SU-DHL-6 (cell line): ENCODE measurements at regions not wholly inside any gene's neighbourhood (a gene's known extent, or its start where the extent isn't known, plus 50 kb on each side); places are given as distances from the start of the nearest gene placed in this dataset.
A peak's percentile ranks its signal among the peaks of the same experiment; 100 is the strongest.

Experiments used
- H2AFZ ChIP-seq: fragments of 200-600 bp; sonication (generic); 2 replicates; pipeline ENCODE4 v1.6.1; 2014; ENCODE audit warnings: low read depth, mild to moderate bottlenecking, moderate library complexity, mixed read lengths, antibody characterized with exemption, low read length; ENCODE audit not compliant: severe bottlenecking
- H3F3A ChIP-seq: fragments of 200-600 bp; shearing (Covaris generic); 2 replicates; pipeline ENCODE4 v1.6.0; 2016; ENCODE audit warnings: antibody characterized with exemption, mild to moderate bottlenecking; ENCODE audit not compliant: insufficient read depth
- H3K27ac ChIP-seq: fragments of 200-600 bp; sonication (generic); 2 replicates; pipeline ENCODE4 v1.5.1; 2016; ENCODE audit warnings: low read depth, mild to moderate bottlenecking, low read length, moderate library complexity, mixed read lengths
- H3K27me3 ChIP-seq: fragments of 200-600 bp; sonication (generic), shearing (Covaris generic); 2 replicates; pipeline ENCODE4 v1.6.0; 2014; ENCODE audit warnings: mild to moderate bottlenecking, low read length
- H3K36me3 ChIP-seq: fragments of 200-600 bp; sonication (generic); 2 replicates; pipeline ENCODE4 v1.6.1; 2014; ENCODE audit warnings: mild to moderate bottlenecking, low read length, mixed read lengths
- H3K4me2 ChIP-seq: fragments of 300-600, 200-600 bp; shearing (Covaris generic), sonication (generic); 2 replicates; pipeline ENCODE4 v1.6.0; 2014; ENCODE audit warnings: low read length, low read depth, mild to moderate bottlenecking; ENCODE audit not compliant: poor library complexity, severe bottlenecking
- H3K4me3 ChIP-seq: fragments of 200-600 bp; sonication (generic); 2 replicates; pipeline ENCODE4 v1.5.1; 2014; ENCODE audit warnings: antibody characterized with exemption, low read length, mild to moderate bottlenecking, mixed read lengths; ENCODE audit not compliant: insufficient read depth, poor library complexity, severe bottlenecking
- H3K79me2 ChIP-seq: fragments of 200-600 bp; sonication (generic); 2 replicates; pipeline ENCODE4 v1.6.1; 2014; ENCODE audit warnings: mild to moderate bottlenecking, low read length, moderate library complexity; ENCODE audit not compliant: insufficient read depth
- H3K9ac ChIP-seq: fragments of 200-600 bp; sonication (generic); 2 replicates; pipeline ENCODE4 v1.7.0; 2014; ENCODE audit warnings: mild to moderate bottlenecking, low read length
- H3K9me2 ChIP-seq: fragments of 200-600 bp; sonication (generic); replicated peaks from 2 replicates; pipeline ENCODE4 v1.6.1; 2014; ENCODE audit warnings: low read length; ENCODE audit not compliant: insufficient read depth
- H3K9me3 ChIP-seq: fragments of 200-600 bp; sonication (generic); 2 replicates; pipeline ENCODE4 v1.6.1; 2014; ENCODE audit warnings: low read length, mixed read lengths; ENCODE audit not compliant: insufficient read depth
- H4K20me1 ChIP-seq: fragments of 200-600 bp; sonication (generic); 2 replicates; pipeline ENCODE4 v1.6.1; 2014; ENCODE audit warnings: low read depth, mild to moderate bottlenecking, antibody characterized with exemption, low read length, moderate library complexity, mixed read lengths
- EZH2phosphoT487 ChIP-seq: fragments of 200-600 bp; sonication (generic), shearing (Covaris generic); conservative IDR thresholded peaks from 2 replicates; pipeline ENCODE4 v1.6.1; 2018; ENCODE audit warnings: mild to moderate bottlenecking, antibody characterized with exemption, low read length, moderate library complexity, mixed read lengths
- TF ChIP-seq, protein P1 (sequence below): fragments of 200-600 bp; sonication (generic); IDR thresholded peaks from one replicate; pipeline ENCODE4 v1.5.1; 2017; ENCODE audit warnings: antibody characterized with exemption, mild to moderate bottlenecking, low read length, moderate library complexity; ENCODE audit not compliant: insufficient read depth, poor library complexity, severe bottlenecking

DNA sequence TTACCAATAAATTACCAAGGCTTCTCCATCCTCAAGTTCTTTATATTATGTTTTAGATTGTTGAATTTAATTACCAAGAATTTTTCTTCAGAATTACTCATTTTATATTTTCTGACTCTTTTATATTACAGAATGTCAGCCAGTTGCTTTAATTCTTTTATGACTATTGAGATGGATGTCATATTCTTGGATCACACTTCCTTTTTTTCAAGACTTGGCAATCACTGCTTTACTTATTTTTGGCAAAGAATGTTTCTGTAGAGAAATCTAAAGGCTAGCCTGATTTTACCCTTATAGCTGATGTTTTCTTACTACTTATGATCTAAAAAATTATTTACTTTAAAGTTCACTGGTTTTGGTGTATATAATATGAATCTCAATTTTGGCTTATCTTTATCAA lies 721.1 kb upstream of the TMPRSS15 start:
- Histone ChIP-seq H3K9me2 (no peaks in the 10 kb centered on the region), H3K36me3 (no peaks in the 10 kb centered on the region; the same call in 1 of the 2 replicates), H3K27me3 (no peaks in the 10 kb centered on the region), H3K4me3 (no peak overlapping the region), H3K9ac (no peak overlapping the region), H3K9me3 (no peaks in the 10 kb centered on the region; the same call in 1 of the 2 replicates), H3K4me2 (no peak overlapping the region), H3K27ac (no peak overlapping the region), H2AFZ (no peak overlapping the region), H3K79me2 (no peaks in the 10 kb centered on the region), H3F3A (no peaks in the 10 kb centered on the region), H4K20me1 (no peaks in the 10 kb centered on the region)
- no peak for TF ChIP-seq EZH2phosphoT487
- TF ChIP-seq, protein P1, sequence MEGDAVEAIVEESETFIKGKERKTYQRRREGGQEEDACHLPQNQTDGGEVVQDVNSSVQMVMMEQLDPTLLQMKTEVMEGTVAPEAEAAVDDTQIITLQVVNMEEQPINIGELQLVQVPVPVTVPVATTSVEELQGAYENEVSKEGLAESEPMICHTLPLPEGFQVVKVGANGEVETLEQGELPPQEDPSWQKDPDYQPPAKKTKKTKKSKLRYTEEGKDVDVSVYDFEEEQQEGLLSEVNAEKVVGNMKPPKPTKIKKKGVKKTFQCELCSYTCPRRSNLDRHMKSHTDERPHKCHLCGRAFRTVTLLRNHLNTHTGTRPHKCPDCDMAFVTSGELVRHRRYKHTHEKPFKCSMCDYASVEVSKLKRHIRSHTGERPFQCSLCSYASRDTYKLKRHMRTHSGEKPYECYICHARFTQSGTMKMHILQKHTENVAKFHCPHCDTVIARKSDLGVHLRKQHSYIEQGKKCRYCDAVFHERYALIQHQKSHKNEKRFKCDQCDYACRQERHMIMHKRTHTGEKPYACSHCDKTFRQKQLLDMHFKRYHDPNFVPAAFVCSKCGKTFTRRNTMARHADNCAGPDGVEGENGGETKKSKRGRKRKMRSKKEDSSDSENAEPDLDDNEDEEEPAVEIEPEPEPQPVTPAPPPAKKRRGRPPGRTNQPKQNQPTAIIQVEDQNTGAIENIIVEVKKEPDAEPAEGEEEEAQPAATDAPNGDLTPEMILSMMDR, result no peak

DNA sequence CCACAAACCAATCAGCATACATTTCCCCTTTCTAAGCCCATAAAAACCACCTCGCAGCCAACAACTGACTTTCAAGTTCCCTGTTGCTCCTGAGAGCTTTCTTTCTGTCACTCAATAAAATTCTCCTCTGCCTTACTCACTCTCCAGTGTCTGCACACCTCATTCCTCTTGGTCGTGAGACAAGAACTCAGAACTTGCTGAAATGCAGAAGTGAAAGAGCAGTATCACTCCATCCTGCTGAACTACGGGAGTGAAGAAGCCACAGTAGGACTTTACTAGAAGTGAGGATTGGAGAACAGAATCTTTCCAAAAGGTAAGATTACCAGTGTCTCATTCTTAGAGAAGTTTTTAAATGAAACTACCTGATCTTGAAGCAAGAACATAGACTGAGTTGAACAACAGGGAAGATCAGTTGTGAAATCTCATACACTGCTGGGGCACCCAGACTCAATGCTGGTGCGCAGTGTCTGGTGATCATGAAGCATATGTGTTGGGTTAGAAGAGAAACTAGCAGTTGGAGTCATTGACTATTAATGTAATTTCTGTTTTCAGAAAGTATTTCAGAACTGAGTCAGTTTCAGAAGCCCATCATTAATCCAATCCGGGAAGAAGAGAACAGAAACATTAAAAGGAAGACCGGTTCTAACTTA lies 726.9 kb upstream of the TMPRSS15 start:
- Histone ChIP-seq H3K4me2 (no peak overlapping the region), H3K9me2 (no peaks in the 10 kb centered on the region), H3K27me3 (no peaks in the 10 kb centered on the region), H2AFZ (no peak overlapping the region), H3K4me3 (no peak overlapping the region), H3F3A (no peaks in the 10 kb centered on the region), H3K9me3 (peaks cover 12% of the 10 kb centered on the region; the same call in 1 of the 2 replicates), H4K20me1 (no peaks in the 10 kb centered on the region), H3K36me3 (no peaks in the 10 kb centered on the region; the same call in 1 of the 2 replicates), H3K9ac (no peak overlapping the region), H3K27ac (no peak overlapping the region), H3K79me2 (no peaks in the 10 kb centered on the region)
- TF ChIP-seq, protein P1, result no peak
- TF ChIP-seq EZH2phosphoT487, result no peak

DNA sequence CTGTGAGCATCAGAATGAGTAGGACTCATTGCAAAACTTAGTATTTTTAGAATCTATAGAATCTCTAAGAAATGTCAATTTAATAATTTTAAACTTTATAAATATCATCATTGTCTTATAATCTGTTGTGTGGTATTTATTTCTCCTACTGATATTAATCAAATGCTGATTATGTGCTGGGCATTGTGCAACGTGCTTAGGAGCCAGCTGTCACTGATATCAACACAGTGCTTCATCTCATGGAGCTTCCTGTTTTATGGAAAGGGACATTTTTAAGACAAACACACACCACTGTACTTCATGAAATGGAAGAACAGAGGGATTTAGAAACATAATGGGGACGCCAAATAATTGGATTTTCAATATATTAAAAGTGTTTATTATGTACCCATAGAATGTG lies 737.9 kb upstream of the TMPRSS15 start:
- no peaks in the 10 kb centered on the region for H3K79me2 ChIP-seq
- no peaks in the 10 kb centered on the region for H3K36me3 ChIP-seq
- no peak overlapping the region for H3K9ac ChIP-seq
- TF ChIP-seq, protein P1, result no peak
- no peak for TF ChIP-seq EZH2phosphoT487
- no peak overlapping the region for H3K4me3 ChIP-seq
- peak overlapping the region; percentile 60 for H2AFZ ChIP-seq
- no peaks in the 10 kb centered on the region for H3F3A ChIP-seq
- H3K27ac ChIP-seq, result no peak overlapping the region
- no peaks in the 10 kb centered on the region for H3K9me2 ChIP-seq
- H3K9me3 ChIP-seq, result no peaks in the 10 kb centered on the region; the same call in 1 of the 2 replicates
- H4K20me1 ChIP-seq, result no peaks in the 10 kb centered on the region
- H3K4me2 ChIP-seq, result no peak overlapping the region
- H3K27me3 ChIP-seq, result no peaks in the 10 kb centered on the region
